HepG2 (cell line): ENCODE measurements at regions not wholly inside any gene's neighbourhood (a gene's known extent, or its start where the extent isn't known, plus 50 kb on each side); places are given as distances from the start of the nearest gene placed in this dataset.

Experiments used
- FOXK1 ChIP-seq: sonication (generic); formaldehyde crosslinking; IDR thresholded peaks from 2 replicates; pipeline ENCODE4 v1.4.0; 2020; ENCODE audit warnings: low read depth, missing genetic modification reagents, borderline replicate concordance
- GABPA ChIP-seq, 2 experiments: IDR thresholded peaks; 2 replicates each; pipeline ENCODE4 v1.6.1; 2011 to 2016; ENCODE audit warnings: low read depth in 2 of 2, low read length in 1 of 2, missing biosample characterization in 1 of 2, missing genetic modification characterization in 1 of 2
- HCFC1 ChIP-seq: fragments of 150-350 bp; IDR thresholded peaks from 2 replicates; pipeline ENCODE4 v1.6.1; 2014; ENCODE audit warnings: low read depth, low read length
- JARID2 ChIP-seq: sonication (generic); formaldehyde crosslinking; IDR thresholded peaks from 2 replicates; pipeline ENCODE4 v1.8.1; 2023; ENCODE audit warnings: missing genetic modification reagents, inconsistent platforms; ENCODE audit not compliant: insufficient replicate concordance
- KDM3A ChIP-seq: IDR thresholded peaks from 2 replicates; pipeline ENCODE4 v1.6.1; 2018; ENCODE audit warnings: low read depth, missing compliant biosample characterization
- RBM22 ChIP-seq: fragments of 200-400 bp; formaldehyde crosslinking; optimal IDR thresholded peaks from 2 replicates; pipeline ENCODE3; 2017; ENCODE audit warnings: mild to moderate bottlenecking, low read length, moderate library complexity
- STAG1 ChIP-seq: sonication (generic); formaldehyde crosslinking; IDR thresholded peaks from 2 replicates; pipeline ENCODE4 v1.4.0; 2020; ENCODE audit warnings: missing genetic modification reagents
- STAT6 ChIP-seq: sonication (generic); formaldehyde crosslinking; IDR thresholded peaks from 2 replicates; pipeline ENCODE4 v1.4.0; 2020; ENCODE audit warnings: missing genetic modification reagents, mild to moderate bottlenecking, borderline replicate concordance
- TRAFD1 ChIP-seq: sonication (generic); formaldehyde crosslinking; IDR thresholded peaks from 2 replicates; pipeline ENCODE4 v1.5.1; 2020; ENCODE audit warnings: missing genetic modification reagents, mild to moderate bottlenecking, borderline replicate concordance
- ZMYM3 ChIP-seq: sonication (generic); formaldehyde crosslinking; IDR thresholded peaks from 2 replicates; pipeline ENCODE4 v1.5.1; 2020; ENCODE audit warnings: mild to moderate bottlenecking, missing genetic modification reagents
- ZNF549 ChIP-seq: sonication (generic); formaldehyde crosslinking; IDR thresholded peaks from 2 replicates; pipeline ENCODE4 v1.5.0; 2020; ENCODE audit warnings: missing genetic modification reagents
- ZNF660 ChIP-seq: sonication (generic); formaldehyde crosslinking; IDR thresholded peaks from 2 replicates; pipeline ENCODE4 v1.5.1; 2020; ENCODE audit warnings: mild to moderate bottlenecking, low read depth, missing genetic modification reagents, borderline replicate concordance
- ZNF768 ChIP-seq: sonication (generic); formaldehyde crosslinking; IDR thresholded peaks from 2 replicates; pipeline ENCODE4 v1.4.0; 2020; ENCODE audit warnings: missing genetic modification reagents
- TF ChIP-seq, protein P1 (sequence below): sonication (generic); formaldehyde crosslinking; IDR thresholded peaks from 2 replicates; pipeline ENCODE4 v1.4.0; 2020; ENCODE audit warnings: low read depth, mild to moderate bottlenecking, missing genetic modification reagents
- TF ChIP-seq, protein P2 (sequence below): fragments of 450-650 bp; IDR thresholded peaks from 2 replicates; pipeline ENCODE4 v1.6.1; 2017; ENCODE audit warnings: mild to moderate bottlenecking
- TF ChIP-seq, protein P3 (sequence below): sonication (generic); formaldehyde crosslinking; IDR thresholded peaks from 2 replicates; pipeline ENCODE4 v1.8.1; 2023; ENCODE audit warnings: missing genetic modification reagents, mild to moderate bottlenecking, borderline replicate concordance
- TF ChIP-seq, protein P4 (sequence below): sonication (generic); formaldehyde crosslinking; conservative IDR thresholded peaks from 2 replicates; pipeline ENCODE4 v1.8.0; 2022; ENCODE audit warnings: low read depth, missing genetic modification reagents

GRCh38 chr6:106731144-106731842 lies 101.9 kb downstream of the QRSL1 start (continued):
- TF ChIP-seq, protein P1, sequence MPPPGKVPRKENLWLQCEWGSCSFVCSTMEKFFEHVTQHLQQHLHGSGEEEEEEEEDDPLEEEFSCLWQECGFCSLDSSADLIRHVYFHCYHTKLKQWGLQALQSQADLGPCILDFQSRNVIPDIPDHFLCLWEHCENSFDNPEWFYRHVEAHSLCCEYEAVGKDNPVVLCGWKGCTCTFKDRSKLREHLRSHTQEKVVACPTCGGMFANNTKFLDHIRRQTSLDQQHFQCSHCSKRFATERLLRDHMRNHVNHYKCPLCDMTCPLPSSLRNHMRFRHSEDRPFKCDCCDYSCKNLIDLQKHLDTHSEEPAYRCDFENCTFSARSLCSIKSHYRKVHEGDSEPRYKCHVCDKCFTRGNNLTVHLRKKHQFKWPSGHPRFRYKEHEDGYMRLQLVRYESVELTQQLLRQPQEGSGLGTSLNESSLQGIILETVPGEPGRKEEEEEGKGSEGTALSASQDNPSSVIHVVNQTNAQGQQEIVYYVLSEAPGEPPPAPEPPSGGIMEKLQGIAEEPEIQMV, result no peak; the same call in 1 of the 2 replicates
- TF ChIP-seq HCFC1 (no peak), ZNF768 (CRISPR knock-in tag) (no peak), GABPA (IDR thresholded peaks at IDR 0.05; ENCODE audit: low read depth, low read length) (no peak), GABPA (CRISPR knock-in tag; IDR thresholded peaks at IDR 0.05; ENCODE audit: low read depth) (no peak; the same call in 1 of the 2 replicates), TRAFD1 (CRISPR knock-in tag) (no peak), ZMYM3 (CRISPR knock-in tag) (peak; percentile 99), STAT6 (CRISPR knock-in tag) (no peak), STAG1 (CRISPR knock-in tag) (peak; percentile 18; the same call in 1 of the 2 replicates), ZNF549 (no peak), ZNF660 (no peak), KDM3A (CRISPR knock-in tag) (no peak), RBM22 (no peak), JARID2 (no peak), FOXK1 (no peak; the same call in 1 of the 2 replicates)
- TF ChIP-seq, protein P2, sequence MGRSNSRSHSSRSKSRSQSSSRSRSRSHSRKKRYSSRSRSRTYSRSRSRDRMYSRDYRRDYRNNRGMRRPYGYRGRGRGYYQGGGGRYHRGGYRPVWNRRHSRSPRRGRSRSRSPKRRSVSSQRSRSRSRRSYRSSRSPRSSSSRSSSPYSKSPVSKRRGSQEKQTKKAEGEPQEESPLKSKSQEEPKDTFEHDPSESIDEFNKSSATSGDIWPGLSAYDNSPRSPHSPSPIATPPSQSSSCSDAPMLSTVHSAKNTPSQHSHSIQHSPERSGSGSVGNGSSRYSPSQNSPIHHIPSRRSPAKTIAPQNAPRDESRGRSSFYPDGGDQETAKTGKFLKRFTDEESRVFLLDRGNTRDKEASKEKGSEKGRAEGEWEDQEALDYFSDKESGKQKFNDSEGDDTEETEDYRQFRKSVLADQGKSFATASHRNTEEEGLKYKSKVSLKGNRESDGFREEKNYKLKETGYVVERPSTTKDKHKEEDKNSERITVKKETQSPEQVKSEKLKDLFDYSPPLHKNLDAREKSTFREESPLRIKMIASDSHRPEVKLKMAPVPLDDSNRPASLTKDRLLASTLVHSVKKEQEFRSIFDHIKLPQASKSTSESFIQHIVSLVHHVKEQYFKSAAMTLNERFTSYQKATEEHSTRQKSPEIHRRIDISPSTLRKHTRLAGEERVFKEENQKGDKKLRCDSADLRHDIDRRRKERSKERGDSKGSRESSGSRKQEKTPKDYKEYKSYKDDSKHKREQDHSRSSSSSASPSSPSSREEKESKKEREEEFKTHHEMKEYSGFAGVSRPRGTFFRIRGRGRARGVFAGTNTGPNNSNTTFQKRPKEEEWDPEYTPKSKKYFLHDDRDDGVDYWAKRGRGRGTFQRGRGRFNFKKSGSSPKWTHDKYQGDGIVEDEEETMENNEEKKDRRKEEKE, result no peak
- TF ChIP-seq, protein P3, sequence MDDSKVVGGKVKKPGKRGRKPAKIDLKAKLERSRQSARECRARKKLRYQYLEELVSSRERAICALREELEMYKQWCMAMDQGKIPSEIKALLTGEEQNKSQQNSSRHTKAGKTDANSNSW (CRISPR knock-in tag), result no peak
- TF ChIP-seq, protein P4, sequence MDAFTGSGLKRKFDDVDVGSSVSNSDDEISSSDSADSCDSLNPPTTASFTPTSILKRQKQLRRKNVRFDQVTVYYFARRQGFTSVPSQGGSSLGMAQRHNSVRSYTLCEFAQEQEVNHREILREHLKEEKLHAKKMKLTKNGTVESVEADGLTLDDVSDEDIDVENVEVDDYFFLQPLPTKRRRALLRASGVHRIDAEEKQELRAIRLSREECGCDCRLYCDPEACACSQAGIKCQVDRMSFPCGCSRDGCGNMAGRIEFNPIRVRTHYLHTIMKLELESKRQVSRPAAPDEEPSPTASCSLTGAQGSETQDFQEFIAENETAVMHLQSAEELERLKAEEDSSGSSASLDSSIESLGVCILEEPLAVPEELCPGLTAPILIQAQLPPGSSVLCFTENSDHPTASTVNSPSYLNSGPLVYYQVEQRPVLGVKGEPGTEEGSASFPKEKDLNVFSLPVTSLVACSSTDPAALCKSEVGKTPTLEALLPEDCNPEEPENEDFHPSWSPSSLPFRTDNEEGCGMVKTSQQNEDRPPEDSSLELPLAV (CRISPR knock-in tag), result no peak
